HG03521 (cell line): ENCODE measurements at regions not wholly inside any gene's neighbourhood (a gene's known extent, or its start where the extent isn't known, plus 50 kb on each side); places are given as distances from the start of the nearest gene placed in this dataset.
"Not testable (repeated sequence)": the region's sequence is repeated elsewhere in the genome, so short reads cannot be mapped to it uniquely, and the experiment has no call there.

Experiments
- ATAC-seq: cut with Tn5 transposase; IDR thresholded peaks from one replicate; pipeline ENCODE4 v1.9.1; 2021; ENCODE audit warnings: mild to moderate bottlenecking, moderate library complexity; ENCODE audit not compliant: unreplicated experiment

- ATAC-seq, result no peak
These were observed 128.9 kb upstream of the VWC2 start for GRCh38 chr7:49644396-49645166.

GRCh38 chr7:49645296-49645695 is 128.1 kb upstream of the VWC2 start:
- no peak for ATAC-seq

- no peak for ATAC-seq
These were observed 113.2 kb upstream of the VWC2 start for GRCh38 chr7:49660170-49660783.

- no peak for ATAC-seq
These were observed 112.5 kb upstream of the VWC2 start for GRCh38 chr7:49660976-49661375.

GRCh38 chr7:49665963-49666362 is 107.5 kb upstream of the VWC2 start:
- ATAC-seq, result not testable (repeated sequence)

- ATAC-seq, result no peak
These were observed 106.7 kb upstream of the VWC2 start for GRCh38 chr7:49666764-49667163.

GRCh38 chr7:49669285-49669684 is 104.2 kb upstream of the VWC2 start:
- no peak for ATAC-seq

- no peak for ATAC-seq
These were observed 103.7 kb upstream of the VWC2 start for GRCh38 chr7:49669692-49670260.

- no peak for ATAC-seq
These were observed 102.4 kb upstream of the VWC2 start for GRCh38 chr7:49670991-49671390.

GRCh38 chr7:49692516-49692915 is 80.9 kb upstream of the VWC2 start:
- no peak for ATAC-seq

GRCh38 chr7:49695971-49696370 is 77.5 kb upstream of the VWC2 start:
- ATAC-seq, result no peak

- no peak for ATAC-seq
These were observed 72.6 kb upstream of the VWC2 start for GRCh38 chr7:49700841-49701240.

- ATAC-seq, result no peak
These were observed 71.3 kb upstream of the VWC2 start for GRCh38 chr7:49702099-49702498.

GRCh38 chr7:49703337-49703736 is 70.1 kb upstream of the VWC2 start:
- ATAC-seq, result no peak

- ATAC-seq, result no peak
These were observed 69.6 kb upstream of the VWC2 start for GRCh38 chr7:49703881-49704280.

GRCh38 chr7:49706106-49706505 is 67.3 kb upstream of the VWC2 start:
- ATAC-seq, result no peak

GRCh38 chr7:49707891-49708290 is 65.5 kb upstream of the VWC2 start:
- no peak for ATAC-seq

- ATAC-seq, result no peak
These were observed 64.8 kb upstream of the VWC2 start for GRCh38 chr7:49708590-49708989.

- ATAC-seq, result not testable (repeated sequence)
These were observed 62.2 kb upstream of the VWC2 start for GRCh38 chr7:49711072-49711723.

GRCh38 chr7:49714182-49714581 is 59.3 kb upstream of the VWC2 start:
- ATAC-seq, result no peak

- no peak for ATAC-seq
These were observed 58.0 kb upstream of the VWC2 start for GRCh38 chr7:49715486-49715885.

- ATAC-seq, result no peak
These were observed 55.9 kb upstream of the VWC2 start for GRCh38 chr7:49717547-49717946.
